ENCODE measurements at regions not wholly inside any gene's neighbourhood (a gene's known extent, or its start where the extent isn't known, plus 50 kb on each side); places are given as distances from the start of the nearest gene placed in this dataset.

- no peak for TF ChIP-seq EZH2 (IDR thresholded peaks at IDR 0.05; ENCODE audit: borderline replicate concordance, insufficient read depth, low read depth, low read length, poor library complexity, severe bottlenecking)
- TF ChIP-seq, protein P1, sequence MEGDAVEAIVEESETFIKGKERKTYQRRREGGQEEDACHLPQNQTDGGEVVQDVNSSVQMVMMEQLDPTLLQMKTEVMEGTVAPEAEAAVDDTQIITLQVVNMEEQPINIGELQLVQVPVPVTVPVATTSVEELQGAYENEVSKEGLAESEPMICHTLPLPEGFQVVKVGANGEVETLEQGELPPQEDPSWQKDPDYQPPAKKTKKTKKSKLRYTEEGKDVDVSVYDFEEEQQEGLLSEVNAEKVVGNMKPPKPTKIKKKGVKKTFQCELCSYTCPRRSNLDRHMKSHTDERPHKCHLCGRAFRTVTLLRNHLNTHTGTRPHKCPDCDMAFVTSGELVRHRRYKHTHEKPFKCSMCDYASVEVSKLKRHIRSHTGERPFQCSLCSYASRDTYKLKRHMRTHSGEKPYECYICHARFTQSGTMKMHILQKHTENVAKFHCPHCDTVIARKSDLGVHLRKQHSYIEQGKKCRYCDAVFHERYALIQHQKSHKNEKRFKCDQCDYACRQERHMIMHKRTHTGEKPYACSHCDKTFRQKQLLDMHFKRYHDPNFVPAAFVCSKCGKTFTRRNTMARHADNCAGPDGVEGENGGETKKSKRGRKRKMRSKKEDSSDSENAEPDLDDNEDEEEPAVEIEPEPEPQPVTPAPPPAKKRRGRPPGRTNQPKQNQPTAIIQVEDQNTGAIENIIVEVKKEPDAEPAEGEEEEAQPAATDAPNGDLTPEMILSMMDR (IDR thresholded peaks at IDR 0.05), result no peak
Measured at GRCh38 chr9:23926368-23926767, 100.3 kb upstream of the ELAVL2 start.
